Neuronal stem cell (in vitro differentiated cells): ENCODE measurements at regions not wholly inside any gene's neighbourhood (a gene's known extent, or its start where the extent isn't known, plus 50 kb on each side); places are given as distances from the start of the nearest gene placed in this dataset.

Source experiments
- DNase-seq: peaks from one replicate; pipeline ENCODE4 v3.0.0-alpha.2; 2013; ENCODE audit warnings: low spot score
- H2AFZ ChIP-seq: one replicate; pipeline ENCODE4 v1.6.1; 2013; ENCODE audit warnings: mild to moderate bottlenecking, low read length, inconsistent platforms
- H2AK5ac ChIP-seq: 2 replicates; pipeline ENCODE4 v1.6.1; 2013; ENCODE audit warnings: low read depth, mild to moderate bottlenecking, inconsistent platforms, low read length, moderate library complexity, mixed read lengths
- H2BK120ac ChIP-seq: 2 replicates; pipeline ENCODE4 v1.6.1; 2013; ENCODE audit warnings: low read depth, mild to moderate bottlenecking, inconsistent platforms, low read length, moderate library complexity, mixed read lengths
- H2BK12ac ChIP-seq: one replicate; pipeline ENCODE4 v1.6.1; 2013; ENCODE audit warnings: low read length, inconsistent platforms
- H2BK15ac ChIP-seq: 2 replicates; pipeline ENCODE4 v1.6.1; 2013; ENCODE audit warnings: mild to moderate bottlenecking, low read length, inconsistent platforms, mixed read lengths
- H2BK5ac ChIP-seq: one replicate; pipeline ENCODE4 v1.6.1; 2013; ENCODE audit warnings: inconsistent platforms, mild to moderate bottlenecking, low read length, moderate library complexity
- H3K14ac ChIP-seq: one replicate; pipeline ENCODE4 v1.6.1; 2013; ENCODE audit warnings: low read length, inconsistent platforms
- H3K18ac ChIP-seq: 2 replicates; pipeline ENCODE4 v1.6.1; 2013; ENCODE audit warnings: low read length, inconsistent platforms
- H3K23ac ChIP-seq: 2 replicates; pipeline ENCODE4 v1.6.1; 2013; ENCODE audit warnings: low read depth, mild to moderate bottlenecking, mixed read lengths, low read length, inconsistent platforms; ENCODE audit not compliant: poor library complexity
- H3K27ac ChIP-seq: replicated peaks from 3 replicates; pipeline ENCODE4 v1.5.1; 2013; ENCODE audit warnings: low read length, inconsistent platforms
- H3K27me3 ChIP-seq, 3 experiments: 2 replicates each; pipeline ENCODE4 v1.6.1; 2013; ENCODE audit warnings: low read length in 3 of 3, mild to moderate bottlenecking in 2 of 3, inconsistent platforms in 1 of 3, low read depth in 1 of 3, mixed read lengths in 1 of 3, moderate library complexity in 1 of 3; ENCODE audit not compliant: control insufficient read depth in 3 of 3, insufficient read depth in 3 of 3
- H3K36me3 ChIP-seq, 2 donors: replicated peaks in 1 of 2; 2 replicates each; pipeline ENCODE4 v1.6.1; 2013; ENCODE audit warnings: low read length in 2 of 2; ENCODE audit not compliant: control insufficient read depth in 2 of 2, insufficient read depth in 2 of 2
- H3K4ac ChIP-seq: 2 replicates; pipeline ENCODE4 v1.6.1; 2013; ENCODE audit warnings: inconsistent platforms, mild to moderate bottlenecking, low read length, moderate library complexity
- H3K4me1 ChIP-seq, 2 donors: 1 replicate in 1 of 2; 2 replicates in 1 of 2; pipeline ENCODE4 v1.6.1; 2013; ENCODE audit warnings: low read length in 2 of 2, low read depth in 1 of 2; ENCODE audit not compliant: control insufficient read depth in 2 of 2, insufficient read depth in 1 of 2
- H3K4me2 ChIP-seq: one replicate; pipeline ENCODE4 v1.6.1; 2013; ENCODE audit warnings: mild to moderate bottlenecking, low read length, inconsistent platforms; ENCODE audit not compliant: insufficient read depth, poor library complexity, severe bottlenecking
- H3K4me3 ChIP-seq, 2 donors: 2 replicates each; pipeline ENCODE4 v1.5.1; 2013; ENCODE audit warnings: low read length in 2 of 2, mild to moderate bottlenecking in 2 of 2, inconsistent platforms in 1 of 2, moderate library complexity in 1 of 2
- H3K79me1 ChIP-seq: one replicate; pipeline ENCODE4 v1.6.1; 2013; ENCODE audit warnings: low read depth, mild to moderate bottlenecking, inconsistent platforms, low read length, moderate library complexity
- H3K9ac ChIP-seq: one replicate; pipeline ENCODE4 v1.6.1; 2013; ENCODE audit warnings: mild to moderate bottlenecking, low read depth, low read length, inconsistent platforms; ENCODE audit not compliant: poor library complexity
- H3K9me3 ChIP-seq, 2 donors: replicated peaks in 1 of 2; 2 replicates each; pipeline versions ENCODE3 to v1.6.1; 2013; ENCODE audit warnings: low read length in 2 of 2, mild to moderate bottlenecking in 2 of 2, inconsistent platforms in 1 of 2, low read depth in 1 of 2, mixed read lengths in 1 of 2, moderate library complexity in 1 of 2; ENCODE audit not compliant: control insufficient read depth in 2 of 2, insufficient read depth in 1 of 2
- H4K8ac ChIP-seq: one replicate; pipeline ENCODE4 v1.6.1; 2013; ENCODE audit warnings: low read depth, mild to moderate bottlenecking, inconsistent platforms, low read length, moderate library complexity
- H4K91ac ChIP-seq: one replicate; pipeline ENCODE4 v1.6.1; 2013; ENCODE audit warnings: low read length, low read depth, mild to moderate bottlenecking, inconsistent platforms; ENCODE audit not compliant: poor library complexity
- WGBS, 2 donors: extraction: QIAGEN DNeasy Blood & Tissue Kit; methylation state at CpG; one replicate each; pipeline ENCODE4 v1.1.7; 2013; ENCODE audit warnings: missing lambda C conversion rate in 2 of 2, mixed read lengths in 1 of 2; ENCODE audit not compliant: insufficient read length in 2 of 2, insufficient replicate concordance in 1 of 2; ENCODE audit errors: extremely low coverage in 2 of 2; 5-methylcytosine and 5-hydroxymethylcytosine counted together

DNA sequence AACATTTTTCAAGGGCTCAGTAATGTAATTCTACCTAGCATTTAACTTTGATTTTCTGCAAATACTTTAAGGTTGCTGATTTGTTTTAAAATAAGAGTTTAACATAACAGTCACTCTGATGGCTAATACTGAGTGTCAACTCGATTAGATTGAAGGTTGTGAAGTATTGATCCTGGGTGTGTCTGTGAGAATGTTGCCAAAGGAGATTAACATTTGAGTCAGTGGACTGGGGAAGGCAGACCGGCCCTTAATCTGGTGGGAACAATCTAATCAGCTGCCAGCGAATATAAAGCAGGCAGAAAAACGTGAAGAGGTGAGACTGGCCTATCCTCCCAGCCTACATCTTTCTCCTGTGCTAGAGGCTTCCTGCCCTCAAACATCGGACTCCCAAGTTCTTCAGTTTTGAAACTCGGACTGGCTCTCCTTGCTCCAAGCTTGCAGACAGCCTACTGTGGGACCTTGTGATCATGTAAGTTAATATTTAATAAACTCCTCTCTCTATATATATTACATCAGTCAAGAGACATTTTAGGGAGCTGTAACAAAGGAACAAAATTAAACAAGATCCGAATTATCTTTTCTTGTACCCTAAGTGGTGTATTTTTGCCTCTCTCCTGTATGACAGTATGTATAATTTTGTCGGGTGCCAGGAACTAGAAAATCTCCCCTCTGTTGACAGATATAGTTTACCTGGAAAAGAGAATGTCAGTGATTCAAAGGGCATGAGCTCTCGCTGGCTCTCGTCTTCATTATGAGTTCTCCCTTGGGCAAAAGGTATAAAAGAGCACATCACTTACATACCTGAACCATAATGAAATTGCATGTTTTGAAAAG is 576.1 kb downstream of the LRRC70 start:
- no CpG with 5 or more reads among the region's 10 CpGs for WGBS, 2 donors

DNA sequence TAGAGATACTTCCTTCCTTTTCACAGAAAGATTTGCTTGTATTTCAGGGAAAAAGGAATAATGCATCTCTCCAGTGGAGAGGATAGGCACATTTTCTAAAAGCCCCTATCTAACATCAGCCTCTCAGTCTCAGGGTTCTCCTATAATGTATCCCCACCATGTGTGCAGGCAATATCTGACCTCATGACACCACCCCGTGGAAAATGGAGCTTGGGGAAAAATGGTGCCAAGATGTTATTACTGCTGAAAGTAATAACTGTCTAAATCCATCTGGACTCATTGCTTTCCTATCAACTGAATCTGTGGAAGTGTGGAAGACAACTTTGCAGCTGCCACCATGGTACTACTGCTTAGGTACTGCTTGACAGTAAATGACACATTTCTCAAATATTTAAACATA is 574.3 kb downstream of the LRRC70 start:
- Histone ChIP-seq H3K4ac (no peak overlapping the region), H2AK5ac (no peak overlapping the region), H3K23ac (no peak overlapping the region), H3K9ac (no peak overlapping the region), H4K8ac (no peak overlapping the region), H3K14ac (no peak overlapping the region), H3K4me1 (no peaks in the 10 kb centered on the region), H3K27ac (no peak overlapping the region), H3K79me1 (no peaks in the 10 kb centered on the region), H3K27me3 (no peaks in the 10 kb centered on the region), H3K4me2 (no peak overlapping the region), H3K18ac (no peak overlapping the region), H2BK12ac (no peak overlapping the region), H2BK120ac (no peak overlapping the region), H4K91ac (no peak overlapping the region), H3K4me3 (no peak overlapping the region), H2BK5ac (no peak overlapping the region), H2BK15ac (no peak overlapping the region), H2AFZ (no peak overlapping the region), H3K36me3 (no peaks in the 10 kb centered on the region), H3K9me3 (no peaks in the 10 kb centered on the region)
- DNase-seq, result no peak
- WGBS, 2 donors, result no CpG with 5 or more reads among the region's 1 CpG

More for the DNA sequence above, 576.1 kb downstream of the LRRC70 start:
- H3K4me3 ChIP-seq, result no peak overlapping the region
- H3K79me1 ChIP-seq, result no peaks in the 10 kb centered on the region
- H3K14ac ChIP-seq, result no peak overlapping the region
- no peak overlapping the region for H4K8ac ChIP-seq
- H3K4me2 ChIP-seq, result no peak overlapping the region
- no peaks in the 10 kb centered on the region for H3K27me3 ChIP-seq
- H4K91ac ChIP-seq, result no peak overlapping the region
- no peak overlapping the region for H3K23ac ChIP-seq
- H3K4ac ChIP-seq, result no peak overlapping the region
- H2BK12ac ChIP-seq, result no peak overlapping the region
- H2BK15ac ChIP-seq, result no peak overlapping the region
- H3K9me3 ChIP-seq, result no peaks in the 10 kb centered on the region
- H2BK120ac ChIP-seq, result no peak overlapping the region
- DNase-seq, result no peak
- no peak overlapping the region for H2BK5ac ChIP-seq
- H3K9ac ChIP-seq, result no peak overlapping the region
- no peak overlapping the region for H2AK5ac ChIP-seq
- H3K27ac ChIP-seq, result no peak overlapping the region
- no peaks in the 10 kb centered on the region for H3K36me3 ChIP-seq
- no peak overlapping the region for H3K18ac ChIP-seq
- no peaks in the 10 kb centered on the region for H3K4me1 ChIP-seq
- no peak overlapping the region for H2AFZ ChIP-seq

GRCh38 chr5:63145167-63145566 is 566.5 kb downstream of the LRRC70 start:
- H2AFZ ChIP-seq, result no peak overlapping the region
- H2BK5ac ChIP-seq, result no peak overlapping the region
- H2AK5ac ChIP-seq, result no peak overlapping the region
- no peak overlapping the region for H3K4me3 ChIP-seq
- no peak overlapping the region for H2BK15ac ChIP-seq
- DNase-seq, result no peak
- H3K4ac ChIP-seq, result no peak overlapping the region
- H3K27ac ChIP-seq, result no peak overlapping the region
- H3K4me1 ChIP-seq, result no peaks in the 10 kb centered on the region
- H3K27me3 ChIP-seq, result no peaks in the 10 kb centered on the region
- no peak overlapping the region for H4K91ac ChIP-seq
- WGBS, 2 donors, result no CpG with 5 or more reads among the region's 2 CpGs
- H4K8ac ChIP-seq, result no peak overlapping the region
- H3K36me3 ChIP-seq, result no peaks in the 10 kb centered on the region
- H3K4me2 ChIP-seq, result no peak overlapping the region
- no peak overlapping the region for H3K14ac ChIP-seq
- no peak overlapping the region for H3K9ac ChIP-seq
- H3K18ac ChIP-seq, result no peak overlapping the region
- H2BK12ac ChIP-seq, result no peak overlapping the region
- no peak overlapping the region for H3K23ac ChIP-seq
- H2BK120ac ChIP-seq, result no peak overlapping the region
- no peaks in the 10 kb centered on the region for H3K9me3 ChIP-seq
- H3K79me1 ChIP-seq, result no peaks in the 10 kb centered on the region

GRCh38 chr5:63141591-63141990 is 563.0 kb downstream of the LRRC70 start:
- no peaks in the 10 kb centered on the region for H3K27me3 ChIP-seq
- no peak overlapping the region for H2AK5ac ChIP-seq

More at GRCh38 chr5:63141591-63141990, 563.0 kb downstream of the LRRC70 start:
- Histone ChIP-seq H3K36me3 (no peaks in the 10 kb centered on the region), H3K18ac (no peak overlapping the region), H2BK5ac (no peak overlapping the region), H3K4me2 (no peak overlapping the region), H3K79me1 (no peaks in the 10 kb centered on the region), H2BK15ac (no peak overlapping the region), H3K4me3 (no peak overlapping the region), H3K4ac (no peak overlapping the region), H3K4me1 (peaks cover 0 to 2% of the 10 kb centered on the region in 2 donors), H3K27ac (no peak overlapping the region), H4K91ac (no peak overlapping the region), H4K8ac (no peak overlapping the region), H2AFZ (no peak overlapping the region), H2BK12ac (no peak overlapping the region), H3K23ac (no peak overlapping the region), H3K9me3 (no peaks in the 10 kb centered on the region), H3K14ac (no peak overlapping the region), H3K9ac (no peak overlapping the region), H2BK120ac (no peak overlapping the region)
- no peak for DNase-seq
